ENCODE measurements at regions not wholly inside any gene's neighbourhood (a gene's known extent, or its start where the extent isn't known, plus 50 kb on each side); places are given as distances from the start of the nearest gene placed in this dataset.
"Not testable (repeated sequence)": the region's sequence is repeated elsewhere in the genome, so short reads cannot be mapped to it uniquely, and the experiment has no call there.

DNA sequence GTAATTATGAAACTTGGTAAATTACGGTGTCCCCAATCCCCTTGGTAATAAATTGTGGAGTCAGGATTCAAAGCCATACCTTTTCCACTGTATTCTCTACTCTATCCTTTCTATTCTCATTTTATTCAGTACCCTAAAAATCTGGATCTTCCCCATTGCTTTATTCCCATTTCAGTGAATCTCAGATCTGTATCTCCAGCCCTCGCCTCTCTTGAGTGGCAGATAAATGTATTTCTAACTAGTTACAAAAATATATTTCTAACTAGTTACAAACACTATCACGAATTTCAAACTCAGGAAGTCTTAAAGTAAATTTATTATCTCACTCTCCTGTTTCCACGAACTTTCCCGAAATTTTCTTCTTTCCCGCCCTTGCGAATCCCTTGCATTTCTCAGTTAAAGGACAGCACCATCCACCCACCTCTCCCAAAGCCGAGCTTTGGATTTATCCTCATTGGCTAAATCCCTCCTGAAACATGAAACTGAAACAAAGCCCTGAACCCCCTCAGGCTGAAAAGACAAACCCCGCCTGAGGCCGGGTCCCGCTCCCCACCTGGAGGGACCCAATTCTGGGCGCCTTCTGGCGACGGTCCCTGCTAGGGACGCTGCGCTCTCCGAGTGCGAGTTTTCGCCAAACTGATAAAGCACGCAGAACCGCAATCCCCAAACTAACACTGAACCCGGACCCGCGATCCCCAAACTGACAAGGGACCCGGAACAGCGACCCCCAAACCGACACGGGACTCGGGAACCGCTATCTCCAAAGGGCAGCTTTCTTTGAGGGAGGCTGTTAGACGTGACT is 164.3 kb upstream of the PABPC3 start:
- no peak for DNase-seq

- DNase-seq: not testable (repeated sequence)
Observed at GRCh38 chr13:24933106-24934023, 162.6 kb upstream of the PABPC3 start.

DNA sequence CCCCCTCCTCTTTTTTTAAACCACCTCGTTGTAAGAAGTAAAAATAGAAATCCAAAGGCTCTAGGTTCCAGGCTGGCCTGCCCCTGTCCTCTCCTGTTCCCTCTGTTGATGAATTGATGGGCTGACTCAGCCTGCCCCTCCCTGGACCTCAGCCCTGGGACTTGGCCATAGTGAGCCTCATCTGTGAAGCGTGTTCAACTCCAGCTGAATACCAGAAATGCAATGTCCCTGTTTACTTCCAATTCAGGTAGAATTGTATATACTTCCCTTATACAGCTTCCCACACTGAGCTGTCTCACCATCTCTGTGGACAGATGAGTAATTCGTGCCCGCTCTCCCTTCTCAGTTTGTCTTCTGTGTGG is 161.9 kb upstream of the PABPC3 start:
- not testable (repeated sequence) for DNase-seq

DNA sequence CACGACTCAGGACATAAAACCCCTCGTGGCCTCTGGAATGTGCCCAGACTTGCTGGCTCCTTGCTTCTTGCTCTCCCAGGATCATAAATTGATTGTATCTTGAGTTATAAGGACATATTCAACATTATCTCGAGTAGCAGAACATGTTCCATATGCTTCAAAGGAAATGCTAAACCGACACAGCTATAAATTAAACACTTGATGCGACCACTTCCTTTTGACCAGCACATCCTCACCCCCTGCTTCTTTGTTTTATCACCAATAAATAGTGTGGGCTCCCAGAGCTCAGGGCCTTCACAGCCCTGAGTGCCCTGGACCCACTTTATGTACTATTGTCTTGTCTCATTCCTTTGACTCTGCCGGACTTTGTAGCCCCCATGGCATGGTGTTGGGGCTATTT is 157.0 kb upstream of the PABPC3 start:
- DNase-seq: no peak

DNA sequence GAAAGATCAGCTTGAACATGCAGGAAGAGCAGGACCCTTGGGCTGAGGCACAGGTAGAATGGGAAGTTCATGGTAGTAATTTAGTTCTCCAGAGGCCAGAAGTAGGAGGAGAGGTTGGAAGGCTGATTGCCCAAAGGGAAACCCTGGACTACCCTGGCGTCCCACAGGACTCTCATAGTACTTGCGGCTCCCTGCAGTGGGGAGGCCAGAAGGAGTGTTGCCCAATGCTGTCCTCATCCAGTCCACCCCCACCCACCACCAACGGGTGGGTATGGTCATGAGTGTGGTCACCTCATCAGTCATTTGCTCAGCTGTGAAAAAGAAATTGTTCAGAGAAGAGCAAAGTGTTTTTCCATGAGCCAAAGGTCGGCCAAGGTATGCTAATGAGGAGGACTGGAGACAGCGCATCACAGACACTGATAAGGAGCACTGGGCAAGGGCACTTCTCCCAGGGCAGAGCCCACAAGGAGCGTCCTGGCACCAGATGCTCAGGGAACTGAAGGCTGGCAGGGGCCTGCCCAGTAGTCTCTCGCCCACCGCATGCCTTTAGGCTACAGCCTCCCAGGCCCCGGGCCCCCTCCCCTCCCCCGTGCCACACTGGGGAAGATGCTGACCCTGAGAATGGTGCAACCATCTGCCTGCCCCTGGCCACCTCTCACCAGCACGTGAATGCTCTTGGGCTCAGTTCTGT is 154.8 kb upstream of the PABPC3 start:
- not testable (repeated sequence) for DNase-seq

- DNase-seq: no peak
Observed at GRCh38 chr13:24943136-24943535, 152.8 kb upstream of the PABPC3 start.

- DNase-seq: not testable (repeated sequence)
Observed at GRCh38 chr13:24944073-24944472, 151.9 kb upstream of the PABPC3 start.

DNA sequence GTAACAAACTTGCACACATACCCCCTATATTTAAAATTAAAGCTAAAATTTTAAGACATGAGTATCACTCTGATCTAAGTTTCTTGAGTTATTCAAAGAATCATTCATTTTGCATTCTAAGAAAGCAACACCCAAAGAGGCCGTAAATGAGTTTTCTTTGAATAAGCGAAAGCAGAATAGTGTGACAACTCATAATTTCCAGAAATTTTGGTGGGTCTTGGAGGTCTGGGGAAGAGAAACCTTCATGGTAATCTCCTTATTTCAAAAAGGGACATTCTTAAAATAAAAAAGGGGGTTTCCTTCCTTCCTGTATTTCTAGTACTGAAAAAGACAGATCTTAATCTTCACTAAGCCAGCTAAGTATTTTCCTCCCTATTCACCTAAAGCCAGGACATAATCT is 147.0 kb upstream of the PABPC3 start:
- not testable (repeated sequence) for DNase-seq

DNA sequence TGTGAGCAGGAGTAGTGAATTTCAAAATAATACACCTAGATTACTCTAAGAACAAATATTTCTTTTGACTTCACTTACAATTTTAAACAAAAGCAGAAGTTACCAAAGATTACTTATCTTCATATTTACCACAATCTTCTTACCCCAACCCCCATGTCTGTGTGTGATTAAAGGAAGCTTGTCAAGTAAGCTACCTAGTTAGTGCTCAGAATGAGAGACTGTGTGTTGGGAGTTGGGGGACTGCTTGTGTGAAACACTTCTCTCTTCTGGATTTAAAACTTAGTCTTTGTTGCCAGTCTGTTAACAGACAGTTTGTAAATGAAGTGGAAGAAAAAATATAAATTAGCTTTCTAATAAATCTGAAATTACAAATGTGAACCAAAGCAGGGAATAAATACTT is 145.3 kb upstream of the PABPC3 start:
- DNase-seq: not testable (repeated sequence)

GRCh38 chr13:24967970-24968369 is 128.0 kb upstream of the PABPC3 start:
- DNase-seq: not testable (repeated sequence)

DNA sequence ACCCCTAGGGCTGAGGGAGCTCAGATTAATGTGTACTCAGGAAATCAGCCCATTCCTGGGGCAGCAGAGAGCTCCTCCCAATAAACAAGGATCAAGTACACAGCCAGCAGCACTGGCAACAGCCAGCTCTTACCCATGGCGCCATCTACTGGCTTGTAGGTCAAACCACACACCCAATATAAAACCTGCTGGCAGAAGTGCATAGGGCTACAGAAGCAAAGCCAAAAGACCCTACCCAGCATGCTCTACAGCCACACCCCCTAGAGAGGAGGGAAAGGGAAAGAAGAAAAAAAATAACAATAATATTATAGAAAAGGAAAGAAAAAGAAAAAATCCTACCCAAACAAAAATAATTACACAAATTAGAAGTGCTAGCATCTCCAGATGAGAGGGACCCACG is 127.5 kb upstream of the PABPC3 start:
- DNase-seq: not testable (repeated sequence)

- DNase-seq: not testable (repeated sequence)
Observed at GRCh38 chr13:24973102-24973501, 122.8 kb upstream of the PABPC3 start.

DNA sequence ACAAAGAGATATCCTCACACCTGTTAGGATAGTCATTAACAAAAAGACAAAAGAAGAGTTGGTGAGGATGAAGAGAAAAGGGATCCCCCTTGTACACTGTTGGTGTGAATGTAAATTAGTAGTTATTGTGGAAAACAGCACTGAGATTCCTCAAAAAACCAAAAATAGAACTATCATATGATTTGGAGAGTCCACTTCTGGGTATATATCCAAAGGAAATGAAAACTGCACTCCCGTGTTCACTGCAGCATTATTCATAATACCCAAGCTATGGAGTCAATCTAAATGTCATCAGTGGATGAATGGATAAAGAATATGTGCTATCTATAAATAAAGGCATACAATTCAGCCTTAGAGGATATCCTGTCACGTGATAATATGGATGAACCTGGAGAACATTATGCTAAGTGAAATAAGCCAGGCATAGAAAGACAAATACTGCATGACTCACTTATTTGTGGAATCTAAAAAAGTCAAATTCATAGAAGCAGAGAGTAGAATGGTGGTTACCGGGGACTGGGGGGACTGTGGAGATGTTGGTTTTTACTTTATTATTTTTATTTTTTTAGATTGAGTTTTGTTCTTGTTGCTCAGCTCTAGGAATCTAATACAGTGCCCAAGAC is 114.6 kb upstream of the PABPC3 start:
- not testable (repeated sequence) for DNase-seq

DNA sequence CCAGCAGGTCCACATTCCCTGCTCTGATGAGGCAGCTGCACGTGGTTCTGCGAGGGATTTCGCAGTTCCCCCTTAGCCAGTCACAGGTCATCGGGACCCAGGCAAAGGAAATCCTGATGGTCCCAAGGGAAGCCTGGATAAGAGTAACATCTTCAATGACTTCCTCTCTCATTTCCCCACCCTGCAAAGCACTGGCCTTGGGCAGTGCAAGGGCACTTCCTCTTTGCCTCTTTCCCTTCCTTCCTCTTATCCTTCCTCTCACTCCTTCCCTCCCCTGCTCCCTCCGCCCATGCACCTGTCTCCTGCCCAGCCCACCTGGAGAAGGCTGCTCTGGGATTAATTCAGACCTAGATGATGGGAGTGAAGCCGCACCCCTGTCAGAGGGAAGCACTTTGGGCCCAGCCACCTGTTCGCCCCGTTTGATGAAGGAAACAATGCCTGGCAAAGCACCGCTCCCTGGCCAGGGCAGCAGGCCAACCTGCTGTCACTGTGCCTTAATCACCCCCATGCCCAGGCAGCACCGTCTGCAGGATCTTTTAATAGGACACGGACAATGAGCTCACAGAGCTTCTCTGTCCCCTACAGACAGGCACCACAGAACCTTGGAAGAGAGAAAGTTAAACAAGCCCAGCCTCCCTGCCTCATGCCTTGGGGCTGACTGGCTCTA is 113.5 kb upstream of the PABPC3 start:
- no peak for DNase-seq

DNA sequence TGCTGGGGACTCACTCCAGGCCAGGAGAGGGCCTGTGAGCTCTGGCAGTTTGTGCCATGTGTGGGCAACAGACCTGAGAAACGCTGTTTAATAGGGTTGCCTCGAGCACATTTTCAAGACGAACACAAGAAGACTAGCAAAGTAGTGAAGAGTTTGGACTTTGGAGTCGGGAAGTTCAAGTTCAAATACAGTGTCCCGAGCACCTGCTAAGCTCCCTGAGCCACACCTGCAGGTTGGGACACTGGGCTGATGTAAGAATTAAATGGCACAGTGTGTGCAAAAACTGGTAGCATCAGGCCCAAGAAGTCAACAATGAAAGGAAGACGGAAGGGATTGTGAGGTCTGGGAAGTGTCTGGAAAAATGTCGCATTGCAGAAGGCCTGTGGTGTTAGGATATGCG is 112.8 kb upstream of the PABPC3 start:
- DNase-seq: no peak

DNA sequence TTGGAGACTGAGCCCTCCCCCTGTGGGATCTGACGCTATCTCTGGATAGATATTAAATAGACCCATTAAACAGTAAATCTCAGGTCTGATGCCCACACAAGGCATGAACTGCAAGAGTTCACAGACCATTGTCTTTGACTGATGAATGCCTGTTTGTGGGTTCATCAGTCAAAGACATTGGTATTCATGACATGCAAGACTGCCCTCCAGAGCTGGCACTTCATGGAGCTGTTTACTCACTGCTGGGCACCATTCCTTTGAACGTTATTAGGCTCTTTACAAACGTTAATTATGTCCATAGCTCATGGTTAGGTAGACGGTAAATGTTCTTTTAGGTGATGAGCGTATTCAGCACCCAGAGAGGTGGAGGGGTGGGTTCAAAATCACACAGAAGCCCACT is 111.8 kb upstream of the PABPC3 start:
- no peak for DNase-seq

DNA sequence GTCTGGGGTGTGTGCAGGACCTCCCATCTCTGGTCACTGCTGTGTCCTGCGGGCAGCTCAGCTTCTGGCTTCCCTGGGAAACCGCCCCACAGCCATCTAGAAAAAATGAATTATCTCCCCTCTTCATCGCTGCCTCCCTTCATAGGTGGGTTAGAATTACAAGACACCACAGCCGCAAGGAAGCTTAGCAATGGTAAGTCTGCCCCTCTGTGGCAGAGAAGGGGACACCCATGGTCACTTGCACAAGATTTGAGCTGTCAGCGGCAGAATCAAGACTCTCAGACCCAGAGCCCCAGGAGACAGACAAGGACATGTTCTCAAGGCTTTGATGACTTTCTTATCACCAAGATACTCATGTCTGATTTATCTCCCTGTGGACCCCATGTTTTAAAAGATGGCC is 110.8 kb upstream of the PABPC3 start:
- no peak for DNase-seq

GRCh38 chr13:24985896-24986295 is 110.0 kb upstream of the PABPC3 start:
- no peak for DNase-seq

- no peak for DNase-seq
Observed at GRCh38 chr13:24986826-24987225, 109.1 kb upstream of the PABPC3 start.

GRCh38 chr13:24989959-24990358 is 106.0 kb upstream of the PABPC3 start:
- DNase-seq: not testable (repeated sequence)

DNA sequence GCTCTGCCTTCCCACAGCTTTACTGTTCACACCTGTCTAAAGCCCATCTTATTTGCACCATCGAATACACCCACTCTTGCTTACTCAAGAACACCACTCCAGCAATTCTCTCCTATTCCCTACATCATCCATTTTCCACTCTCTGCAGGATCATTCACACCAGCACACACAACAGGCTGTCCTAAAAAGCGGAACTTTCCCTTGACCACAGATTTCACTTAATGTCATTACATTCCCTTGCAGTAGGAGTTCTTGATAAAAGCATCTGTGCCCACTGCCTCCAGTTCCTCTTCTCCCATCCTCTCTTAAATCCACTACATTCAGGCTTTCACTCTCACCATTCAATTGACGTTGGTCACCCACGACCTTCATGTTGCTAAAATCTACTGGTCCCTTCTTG is 103.0 kb upstream of the PABPC3 start:
- not testable (repeated sequence) for DNase-seq

GRCh38 chr13:24995225-24995804 is 100.6 kb upstream of the PABPC3 start:
- peak; percentile 26 for DNase-seq

Data from stimulated activated CD4-positive, alpha-beta T cell treated with anti-CD3 and anti-CD28 coated beads, Interleukin-12 subunit alpha, Interleukin-12 subunit beta, amount 100 ng/mL, for 4 hours (primary cell).